ENCODE measurements at regions not wholly inside any gene's neighbourhood (a gene's known extent, or its start where the extent isn't known, plus 50 kb on each side); places are given as distances from the start of the nearest gene placed in this dataset.

DNA sequence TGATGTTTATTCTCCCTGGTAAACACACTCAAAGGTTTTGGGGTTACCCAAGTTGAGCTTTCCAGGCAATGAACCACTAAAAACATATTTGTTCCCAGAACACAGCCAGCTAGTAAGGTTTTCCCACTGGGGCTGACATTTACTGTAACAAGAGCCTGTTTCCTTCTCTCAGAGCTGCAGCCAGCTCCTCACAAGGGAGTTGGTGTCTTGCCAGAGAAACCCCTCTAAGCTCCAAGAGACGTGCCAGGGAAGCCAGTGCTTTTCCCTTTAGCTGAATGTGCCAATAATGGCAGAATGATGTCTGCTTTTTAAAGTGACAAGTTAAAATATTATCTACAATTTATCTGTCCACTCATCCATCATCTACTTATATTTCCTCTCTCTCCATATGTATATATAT, 170.8 kb upstream of the RBFOX1 start:
- TF ChIP-seq, protein P1, sequence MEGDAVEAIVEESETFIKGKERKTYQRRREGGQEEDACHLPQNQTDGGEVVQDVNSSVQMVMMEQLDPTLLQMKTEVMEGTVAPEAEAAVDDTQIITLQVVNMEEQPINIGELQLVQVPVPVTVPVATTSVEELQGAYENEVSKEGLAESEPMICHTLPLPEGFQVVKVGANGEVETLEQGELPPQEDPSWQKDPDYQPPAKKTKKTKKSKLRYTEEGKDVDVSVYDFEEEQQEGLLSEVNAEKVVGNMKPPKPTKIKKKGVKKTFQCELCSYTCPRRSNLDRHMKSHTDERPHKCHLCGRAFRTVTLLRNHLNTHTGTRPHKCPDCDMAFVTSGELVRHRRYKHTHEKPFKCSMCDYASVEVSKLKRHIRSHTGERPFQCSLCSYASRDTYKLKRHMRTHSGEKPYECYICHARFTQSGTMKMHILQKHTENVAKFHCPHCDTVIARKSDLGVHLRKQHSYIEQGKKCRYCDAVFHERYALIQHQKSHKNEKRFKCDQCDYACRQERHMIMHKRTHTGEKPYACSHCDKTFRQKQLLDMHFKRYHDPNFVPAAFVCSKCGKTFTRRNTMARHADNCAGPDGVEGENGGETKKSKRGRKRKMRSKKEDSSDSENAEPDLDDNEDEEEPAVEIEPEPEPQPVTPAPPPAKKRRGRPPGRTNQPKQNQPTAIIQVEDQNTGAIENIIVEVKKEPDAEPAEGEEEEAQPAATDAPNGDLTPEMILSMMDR (IDR thresholded peaks at IDR 0.05; ENCODE audit: extremely low read depth in 1 of 2, insufficient read depth in 1 of 2, low read depth in 1 of 2, low read length in 2 of 2): no peak
- no peak for TF ChIP-seq EZH2 (IDR thresholded peaks at IDR 0.05; ENCODE audit: borderline replicate concordance, low read depth, low read length, severe bottlenecking)
- TF ChIP-seq POLR2A (IDR thresholded peaks at IDR 0.05; ENCODE audit: low read depth, low read length): no peak
- no peak for TF ChIP-seq POLR2AphosphoS5 (IDR thresholded peaks at IDR 0.05; ENCODE audit: insufficient read depth, low read depth, low read length)
